Heart right ventricle (tissue), 16 donors: ENCODE measurements at regions not wholly inside any gene's neighbourhood (a gene's known extent, or its start where the extent isn't known, plus 50 kb on each side); places are given as distances from the start of the nearest gene placed in this dataset.
A peak's percentile ranks its signal among the peaks of the same experiment; 100 is the strongest.

Experiments
- ATAC-seq, 8 donors: fragments of 200-7000 bp; cut with Tn5 transposase; one replicate each; pipeline ENCODE4 v1.9.1; 2020; ENCODE audit warnings: mild to moderate bottlenecking in 8 of 8, moderate library complexity in 8 of 8, moderate number of reproducible peaks in 1 of 8
- DNase-seq, 2 donors: peaks; one replicate each; pipeline ENCODE4 v3.0.0-alpha.2; 2020
- H3K27ac ChIP-seq, 10 donors: fragments of 200-600 bp; sonication (generic) in 2 of 10; one replicate each; pipeline versions ENCODE4 v1.5.0 to v1.8.0; 2020 to 2022; ENCODE audit warnings: mild to moderate bottlenecking in 3 of 10
- H3K27me3 ChIP-seq, 7 donors: fragments of 200-600 bp; one replicate each; pipeline ENCODE4 v1.8.0; 2021 to 2022; ENCODE audit warnings: mild to moderate bottlenecking in 2 of 7
- H3K36me3 ChIP-seq, 9 donors: fragments of 200-600 bp; sonication (generic) in 1 of 9; one replicate each; pipeline versions ENCODE4 v1.5.0 to v1.8.0; 2020 to 2022; ENCODE audit warnings: mild to moderate bottlenecking in 2 of 9
- H3K4me1 ChIP-seq, 9 donors: fragments of 200-600 bp; sonication (generic) in 1 of 9; one replicate each; pipeline versions ENCODE4 v1.5.0 to v1.8.0; 2020 to 2022; ENCODE audit warnings: mild to moderate bottlenecking in 4 of 9
- H3K4me3 ChIP-seq, 10 donors: fragments of 200-600 bp; sonication (generic) in 2 of 10; one replicate each; pipeline versions ENCODE4 v1.5.0 to v1.8.0; 2020 to 2022; ENCODE audit warnings: mild to moderate bottlenecking in 7 of 10, moderate library complexity in 2 of 10
- H3K9me3 ChIP-seq, 11 donors: fragments of 200-600 bp in 10 of 11; sonication (generic) in 2 of 11; one replicate each; pipeline versions ENCODE4 v1.5.0 to v1.8.0; 2013 to 2022; ENCODE audit warnings: mild to moderate bottlenecking in 2 of 11, control low read depth in 1 of 11, moderate library complexity in 1 of 11
- CTCF ChIP-seq, 9 donors: fragments of 200-600 bp; sonication (generic) in 2 of 9; IDR thresholded peaks; one replicate each; pipeline versions ENCODE4 v1.5.0 to v1.8.0; 2021 to 2022; ENCODE audit warnings: antibody characterized with exemption in 9 of 9, mild to moderate bottlenecking in 5 of 9, moderate library complexity in 1 of 9
- WGBS, 2 donors: extraction: QIAGEN DNeasy Blood & Tissue Kit; methylation state at CpG; one replicate each; pipeline ENCODE4 v1.1.7; 2013; ENCODE audit warnings: inconsistent platforms in 1 of 2; 5-methylcytosine and 5-hydroxymethylcytosine counted together
- intact Hi-C, 10 donors: fragments of 100-400 bp; cut with DNase I; formaldehyde crosslinking; loops; one replicate each; pipeline versions ENCODE4 v1.11.1 to v1.14.2; 2022
- donor health status: Arrhythmogenic right ventricular cardiomyopathy.
- donor health status: ischemic (EF 13 %, LVEDD 7.1; RV severe dilation, severe dysfunction).
- donor health status: healthy with polysubstance abuse.
- donor health status: DM: no; HTN: yes; CAD: no.
- donor health status: DM: no; HTN: no; CAD: no.
- donor health status: ischemic (EF 25% LVEDD 6.9; RV normal size, moderate dysfunction).
- donor health status: ischemic (EF 25% LVEDD 5.7; RV mildly dilated, moderate dysfunction).
- donor health status: healthy.
- donor health status: DM: yes; HTN: yes; CAD: no.
- donor health status: Ischemic cardiomyopathy.
- donor health status: ischemic (EF 35%, LVEDD 5.7; RV mildly dilated, moderate dysfunction).
- donor health status: nonischemic (EF 11% LVEDD 7.7; RV severe dilation, severe dysfunction).
- donor health status: DM: yes; HTN: yes; CAD: no.
- donor health status: PGD.
- donor health status: ischemic (EF 29% LVEDD 5.4; RV normal size, mild dysfunction).
- donor health status: nonischemic (EF 23%, LVEDD 6.1; RV moderate dilation, normal function).

- ATAC-seq, result no peak
- 51 to 70% methylated on average over 3 of the region's 3 CpGs for WGBS, 2 donors
Measured at GRCh38 chr1:189409774-189410173, 1067.9 kb downstream of the BRINP3 start.

GRCh38 chr1:189424746-189425331 lies 1052.8 kb downstream of the BRINP3 start:
- Histone ChIP-seq H3K27ac (no peak overlapping the region), H3K4me3 (no peak overlapping the region), H3K36me3 (no peaks in the 10 kb centered on the region), H3K27me3 (no peaks in the 10 kb centered on the region), H3K4me1 (no peaks in the 10 kb centered on the region), H3K9me3 (no peaks in the 10 kb centered on the region)
- WGBS, 2 donors, result 68 to 74% methylated on average over 2 of the region's 2 CpGs
- intact Hi-C loops, result no loop called here
- ATAC-seq (no peak), DNase-seq (no peak)
- TF ChIP-seq CTCF (IDR thresholded peaks at IDR 0.05), result no peak

More at GRCh38 chr1:189409774-189410173, 1067.9 kb downstream of the BRINP3 start:
- no peak overlapping the region for H3K4me3 ChIP-seq
- TF ChIP-seq CTCF (IDR thresholded peaks at IDR 0.05), result no peak
- no peaks in the 10 kb centered on the region for H3K27me3 ChIP-seq
- DNase-seq, result no peak
- H3K9me3 ChIP-seq, result peaks cover 0 to 29% (median 0%) of the 10 kb centered on the region in 11 donors
- H3K4me1 ChIP-seq, result no peaks in the 10 kb centered on the region
- intact Hi-C loops, result no loop called here
- no peaks in the 10 kb centered on the region for H3K36me3 ChIP-seq
- no peak overlapping the region for H3K27ac ChIP-seq

- DNase-seq (no peak), ATAC-seq (peak in 3 of 8 donors; percentile 34 to 72 (median 35))
- H3K4me3 ChIP-seq, result no peak overlapping the region
- TF ChIP-seq CTCF (IDR thresholded peaks at IDR 0.05), result peak in 5 of 9 donors; percentile 12 to 43 (median 37)
- H3K4me1 ChIP-seq, result no peaks in the 10 kb centered on the region
- 31 to 41% methylated on average over 4 of the region's 4 CpGs for WGBS, 2 donors
- H3K27ac ChIP-seq, result no peak overlapping the region
- no peaks in the 10 kb centered on the region for H3K36me3 ChIP-seq
- H3K27me3 ChIP-seq, result no peaks in the 10 kb centered on the region
- no peaks in the 10 kb centered on the region for H3K9me3 ChIP-seq
- intact Hi-C loops, result no loop called here
Measured at GRCh38 chr1:189429610-189430009, 1048.1 kb downstream of the BRINP3 start.

GRCh38 chr1:189431447-189431846 lies 1046.2 kb downstream of the BRINP3 start:
- Histone ChIP-seq H3K36me3 (no peaks in the 10 kb centered on the region), H3K27ac (no peak overlapping the region), H3K9me3 (no peaks in the 10 kb centered on the region), H3K27me3 (no peaks in the 10 kb centered on the region), H3K4me1 (no peaks in the 10 kb centered on the region), H3K4me3 (no peak overlapping the region)
- ATAC-seq (no peak), DNase-seq (no peak)
- 65 to 69% methylated on average over 2 of the region's 2 CpGs for WGBS, 2 donors
- intact Hi-C loops, result no loop called here
- TF ChIP-seq CTCF (IDR thresholded peaks at IDR 0.05), result no peak
